ENCODE measurements at regions not wholly inside any gene's neighbourhood (a gene's known extent, or its start where the extent isn't known, plus 50 kb on each side); places are given as distances from the start of the nearest gene placed in this dataset.
A peak's percentile ranks its signal among the peaks of the same experiment; 100 is the strongest.
"Not testable (repeated sequence)": the region's sequence is repeated elsewhere in the genome, so short reads cannot be mapped to it uniquely, and the experiment has no call there.

- H2BK5ac ChIP-seq (ENCODE audit: low read length), result no peak overlapping the region
- H2AFZ ChIP-seq (ENCODE audit: low read length), result peak overlapping the region; percentile 61
- no peaks in the 10 kb centered on the region for H3K36me3 ChIP-seq (replicated peaks in 1 of 2; ENCODE audit: control insufficient read depth in 2 of 2, insufficient read depth in 2 of 2, low read length in 2 of 2)
- no peak overlapping the region for H3K4me3 ChIP-seq (ENCODE audit: low read length in 2 of 2)
- no CpG with 5 or more reads among the region's 3 CpGs for WGBS, 2 donors (ENCODE audit: extremely low coverage in 2 of 2, insufficient read length in 2 of 2, insufficient replicate concordance in 1 of 2)
- no peak overlapping the region for H2BK12ac ChIP-seq (ENCODE audit: low read length)
- no peak overlapping the region for H2AK5ac ChIP-seq (ENCODE audit: low read depth, low read length)
- H3K14ac ChIP-seq (ENCODE audit: low read length), result no peak overlapping the region
- no peaks in the 10 kb centered on the region for H3K27me3 ChIP-seq (ENCODE audit: control insufficient read depth in 3 of 3, insufficient read depth in 3 of 3, low read depth in 1 of 3, low read length in 3 of 3)
- no peak overlapping the region for H2BK120ac ChIP-seq (ENCODE audit: low read depth, low read length)
- no peak overlapping the region for H3K27ac ChIP-seq (replicated peaks; ENCODE audit: low read length)
- H3K9me3 ChIP-seq (replicated peaks in 1 of 2; ENCODE audit: control insufficient read depth in 2 of 2, insufficient read depth in 1 of 2, low read depth in 1 of 2, low read length in 2 of 2), result peaks cover 0 to 4% of the 10 kb centered on the region in 2 donors
- DNase-seq (ENCODE audit: low spot score), result no peak
- H3K18ac ChIP-seq (ENCODE audit: low read length), result no peak overlapping the region
- H3K9ac ChIP-seq (ENCODE audit: low read depth, low read length, poor library complexity), result no peak overlapping the region
- no peaks in the 10 kb centered on the region for H3K79me1 ChIP-seq (ENCODE audit: low read depth, low read length)
- H4K8ac ChIP-seq (ENCODE audit: low read depth, low read length), result no peak overlapping the region
- H3K4ac ChIP-seq (ENCODE audit: low read length), result no peak overlapping the region
- H4K91ac ChIP-seq (ENCODE audit: low read depth, low read length, poor library complexity), result no peak overlapping the region
- no peak overlapping the region for H3K23ac ChIP-seq (ENCODE audit: low read depth, low read length, poor library complexity)
- no peak overlapping the region for H2BK15ac ChIP-seq (ENCODE audit: low read length)
- no peak overlapping the region for H3K4me2 ChIP-seq (ENCODE audit: insufficient read depth, low read length, poor library complexity, severe bottlenecking)
- peaks cover 0 to 1% of the 10 kb centered on the region in 2 donors for H3K4me1 ChIP-seq (ENCODE audit: control insufficient read depth in 2 of 2, insufficient read depth in 1 of 2, low read depth in 1 of 2, low read length in 2 of 2)
These were observed 79.3 kb upstream of the ATP8B1 start for GRCh38 chr18:57882465-57882864.

DNA sequence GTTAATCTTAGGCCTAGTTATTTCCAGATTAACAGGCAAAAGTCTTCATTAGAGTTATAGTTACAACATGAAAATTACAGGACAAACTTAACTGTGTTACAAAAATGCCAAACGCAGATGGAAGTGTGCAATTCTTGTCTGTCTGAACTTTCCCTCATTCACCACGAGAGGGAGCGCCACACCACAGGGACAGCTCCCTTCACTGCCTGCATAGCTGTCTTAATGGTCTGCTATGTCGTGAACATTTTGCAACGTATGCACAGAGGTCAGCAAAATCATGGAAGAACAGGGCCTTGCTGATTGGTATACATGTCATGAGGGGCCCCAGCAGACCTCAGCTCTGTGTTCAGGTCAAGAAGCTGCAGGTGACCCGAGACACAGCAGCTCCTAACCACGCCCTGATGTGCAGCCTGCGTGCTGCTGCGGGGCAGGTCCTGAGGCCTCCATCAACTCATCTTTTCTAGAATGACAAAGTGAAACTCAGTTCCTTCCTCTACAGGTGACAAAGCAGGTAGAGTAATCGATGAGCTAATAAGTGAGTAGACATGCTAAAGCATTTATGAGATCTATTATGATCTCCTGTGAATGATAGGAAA lies 78.8 kb upstream of the ATP8B1 start:
- Histone ChIP-seq H2BK120ac (ENCODE audit: low read depth, low read length) (no peak overlapping the region), H3K18ac (ENCODE audit: low read length) (no peak overlapping the region), H2AFZ (ENCODE audit: low read length) (peak overlapping the region; percentile 61), H3K79me1 (ENCODE audit: low read depth, low read length) (no peaks in the 10 kb centered on the region), H3K27ac (replicated peaks; ENCODE audit: low read length) (no peak overlapping the region), H3K4me1 (ENCODE audit: control insufficient read depth in 2 of 2, insufficient read depth in 1 of 2, low read depth in 1 of 2, low read length in 2 of 2) (peaks cover 0 to 1% of the 10 kb centered on the region in 2 donors), H3K4me3 (ENCODE audit: low read length in 2 of 2) (no peak overlapping the region), H2BK12ac (ENCODE audit: low read length) (no peak overlapping the region), H3K9ac (ENCODE audit: low read depth, low read length, poor library complexity) (no peak overlapping the region), H4K91ac (ENCODE audit: low read depth, low read length, poor library complexity) (no peak overlapping the region), H4K8ac (ENCODE audit: low read depth, low read length) (no peak overlapping the region), H2BK5ac (ENCODE audit: low read length) (no peak overlapping the region), H3K9me3 (replicated peaks in 1 of 2; ENCODE audit: control insufficient read depth in 2 of 2, insufficient read depth in 1 of 2, low read depth in 1 of 2, low read length in 2 of 2) (peaks cover 0 to 4% of the 10 kb centered on the region in 2 donors), H3K36me3 (replicated peaks in 1 of 2; ENCODE audit: control insufficient read depth in 2 of 2, insufficient read depth in 2 of 2, low read length in 2 of 2) (no peaks in the 10 kb centered on the region), H2AK5ac (ENCODE audit: low read depth, low read length) (no peak overlapping the region), H3K14ac (ENCODE audit: low read length) (no peak overlapping the region), H3K27me3 (ENCODE audit: control insufficient read depth in 3 of 3, insufficient read depth in 3 of 3, low read depth in 1 of 3, low read length in 3 of 3) (no peaks in the 10 kb centered on the region), H3K4me2 (ENCODE audit: insufficient read depth, low read length, poor library complexity, severe bottlenecking) (no peak overlapping the region), H3K23ac (ENCODE audit: low read depth, low read length, poor library complexity) (no peak overlapping the region), H2BK15ac (ENCODE audit: low read length) (no peak overlapping the region), H3K4ac (ENCODE audit: low read length) (no peak overlapping the region)
- no CpG with 5 or more reads among the region's 10 CpGs for WGBS, 2 donors (ENCODE audit: extremely low coverage in 2 of 2, insufficient read length in 2 of 2, insufficient replicate concordance in 1 of 2)
- DNase-seq (ENCODE audit: low spot score), result peak; percentile 70

- not testable (repeated sequence) for H3K14ac ChIP-seq (ENCODE audit: low read length); H2BK120ac ChIP-seq (ENCODE audit: low read depth, low read length); DNase-seq (ENCODE audit: low spot score); H3K36me3 ChIP-seq (replicated peaks in 1 of 2; ENCODE audit: control insufficient read depth in 2 of 2, insufficient read depth in 2 of 2, low read length in 2 of 2); H3K27ac ChIP-seq (replicated peaks; ENCODE audit: low read length); H3K27me3 ChIP-seq (ENCODE audit: control insufficient read depth in 3 of 3, insufficient read depth in 3 of 3, low read depth in 1 of 3, low read length in 3 of 3); H4K91ac ChIP-seq (ENCODE audit: low read depth, low read length, poor library complexity); H3K18ac ChIP-seq (ENCODE audit: low read length); H3K23ac ChIP-seq (ENCODE audit: low read depth, low read length, poor library complexity); H2BK5ac ChIP-seq (ENCODE audit: low read length); H2AK5ac ChIP-seq (ENCODE audit: low read depth, low read length); H4K8ac ChIP-seq (ENCODE audit: low read depth, low read length); H3K9me3 ChIP-seq (replicated peaks in 1 of 2; ENCODE audit: control insufficient read depth in 2 of 2, insufficient read depth in 1 of 2, low read depth in 1 of 2, low read length in 2 of 2); H3K4me2 ChIP-seq (ENCODE audit: insufficient read depth, low read length, poor library complexity, severe bottlenecking); H2BK12ac ChIP-seq (ENCODE audit: low read length); H3K4ac ChIP-seq (ENCODE audit: low read length); H3K79me1 ChIP-seq (ENCODE audit: low read depth, low read length); H2BK15ac ChIP-seq (ENCODE audit: low read length); H2AFZ ChIP-seq (ENCODE audit: low read length); H3K9ac ChIP-seq (ENCODE audit: low read depth, low read length, poor library complexity); H3K4me1 ChIP-seq (ENCODE audit: control insufficient read depth in 2 of 2, insufficient read depth in 1 of 2, low read depth in 1 of 2, low read length in 2 of 2); H3K4me3 ChIP-seq (ENCODE audit: low read length in 2 of 2)
- no CpG with 5 or more reads among the region's 4 CpGs for WGBS, 2 donors (ENCODE audit: extremely low coverage in 2 of 2, insufficient read length in 2 of 2, insufficient replicate concordance in 1 of 2)
These were observed 76.8 kb upstream of the ATP8B1 start for GRCh38 chr18:57879924-57880323.

DNA sequence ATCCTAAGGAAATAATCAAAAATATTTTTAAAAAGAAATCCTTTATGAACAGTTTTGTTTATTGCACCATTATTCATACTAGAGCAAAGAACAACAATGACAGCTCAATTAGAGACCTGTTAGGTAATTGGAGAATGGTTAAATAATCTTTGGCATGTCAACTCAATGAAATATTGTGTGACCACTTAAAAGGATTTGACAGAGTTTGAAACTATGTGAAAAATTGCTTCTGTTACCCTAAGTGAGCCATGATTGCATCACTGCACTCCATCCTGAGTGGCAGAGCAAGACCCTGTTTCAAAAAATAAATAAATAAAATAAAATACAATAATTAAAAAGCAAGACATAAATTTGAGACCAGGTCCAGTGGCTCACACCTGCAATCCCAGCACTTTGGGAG lies 66.1 kb upstream of the ATP8B1 start:
- Histone ChIP-seq H3K14ac (ENCODE audit: low read length) (no peak overlapping the region), H3K9ac (ENCODE audit: low read depth, low read length, poor library complexity) (no peak overlapping the region), H3K23ac (ENCODE audit: low read depth, low read length, poor library complexity) (no peak overlapping the region), H2BK5ac (ENCODE audit: low read length) (no peak overlapping the region), H3K36me3 (replicated peaks in 1 of 2; ENCODE audit: control insufficient read depth in 2 of 2, insufficient read depth in 2 of 2, low read length in 2 of 2) (no peaks in the 10 kb centered on the region), H3K4me2 (ENCODE audit: insufficient read depth, low read length, poor library complexity, severe bottlenecking) (no peak overlapping the region), H3K27me3 (ENCODE audit: control insufficient read depth in 3 of 3, insufficient read depth in 3 of 3, low read depth in 1 of 3, low read length in 3 of 3) (no peaks in the 10 kb centered on the region), H3K4me1 (ENCODE audit: control insufficient read depth in 2 of 2, insufficient read depth in 1 of 2, low read depth in 1 of 2, low read length in 2 of 2) (no peaks in the 10 kb centered on the region), H4K91ac (ENCODE audit: low read depth, low read length, poor library complexity) (no peak overlapping the region), H4K8ac (ENCODE audit: low read depth, low read length) (no peak overlapping the region), H2AFZ (ENCODE audit: low read length) (no peak overlapping the region), H3K9me3 (replicated peaks in 1 of 2; ENCODE audit: control insufficient read depth in 2 of 2, insufficient read depth in 1 of 2, low read depth in 1 of 2, low read length in 2 of 2) (no peaks in the 10 kb centered on the region), H3K27ac (replicated peaks; ENCODE audit: low read length) (no peak overlapping the region), H2BK120ac (ENCODE audit: low read depth, low read length) (no peak overlapping the region), H2BK12ac (ENCODE audit: low read length) (no peak overlapping the region), H3K4ac (ENCODE audit: low read length) (no peak overlapping the region), H3K18ac (ENCODE audit: low read length) (no peak overlapping the region), H3K79me1 (ENCODE audit: low read depth, low read length) (no peaks in the 10 kb centered on the region), H2AK5ac (ENCODE audit: low read depth, low read length) (no peak overlapping the region), H3K4me3 (ENCODE audit: low read length in 2 of 2) (no peak overlapping the region), H2BK15ac (ENCODE audit: low read length) (no peak overlapping the region)
- DNase-seq (ENCODE audit: low spot score), result no peak
